HG03135 (cell line): ENCODE measurements at regions not wholly inside any gene's neighbourhood (a gene's known extent, or its start where the extent isn't known, plus 50 kb on each side); places are given as distances from the start of the nearest gene placed in this dataset.
"Not testable (repeated sequence)": the region's sequence is repeated elsewhere in the genome, so short reads cannot be mapped to it uniquely, and the experiment has no call there.

Experiments
- ATAC-seq: cut with Tn5 transposase; IDR thresholded peaks from one replicate; pipeline ENCODE4 v1.9.1; 2021; ENCODE audit warnings: mild to moderate bottlenecking, moderate library complexity; ENCODE audit not compliant: unreplicated experiment

GRCh38 chr10:10662716-10663408 is 354.8 kb upstream of the CELF2 start:
- no peak for ATAC-seq

GRCh38 chr10:10663622-10664021 is 354.1 kb upstream of the CELF2 start:
- ATAC-seq = no peak

DNA sequence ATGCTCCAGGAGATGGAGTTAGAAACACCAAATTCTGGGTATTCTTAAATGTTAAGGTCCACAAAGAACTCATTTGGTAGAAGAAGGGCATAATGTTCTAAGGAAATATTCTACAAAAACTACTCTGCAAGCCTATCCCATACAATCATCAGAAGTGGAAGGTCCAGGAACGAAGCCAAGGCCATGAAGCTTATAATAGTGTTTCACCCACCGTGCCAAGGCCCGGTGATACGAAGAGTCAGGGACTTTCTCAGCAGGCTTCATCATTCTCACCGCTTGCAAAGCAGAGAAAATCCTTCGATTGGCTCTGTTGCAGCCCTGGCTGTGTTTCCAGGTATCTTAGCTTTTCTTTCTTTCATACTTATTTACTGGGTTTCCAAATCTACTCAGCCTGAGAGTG is 351.9 kb upstream of the CELF2 start:
- ATAC-seq = no peak

- ATAC-seq = no peak
These were observed 350.2 kb upstream of the CELF2 start for GRCh38 chr10:10667466-10667865.

GRCh38 chr10:10676972-10677371 is 340.7 kb upstream of the CELF2 start:
- no peak for ATAC-seq

DNA sequence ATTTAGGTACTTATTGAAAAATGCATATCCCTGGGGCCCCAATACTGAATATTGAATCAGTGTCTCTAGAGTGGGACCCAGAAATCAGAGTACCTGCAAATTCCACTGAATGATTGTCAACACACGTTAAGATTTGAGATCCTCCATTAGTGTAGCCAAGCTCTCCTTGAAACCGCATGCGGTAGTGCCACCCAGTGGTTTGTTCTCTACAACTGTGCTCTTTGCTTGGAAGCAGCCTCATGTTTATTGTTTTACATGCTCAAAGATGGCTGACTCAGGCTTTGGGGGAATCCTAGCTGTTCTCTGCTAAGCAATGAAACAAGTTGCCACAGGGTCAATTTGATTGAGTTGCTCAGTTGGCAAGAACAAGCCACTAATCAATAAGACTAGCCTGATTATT is 340.2 kb upstream of the CELF2 start:
- ATAC-seq = peak; percentile 67

GRCh38 chr10:10680496-10680895 is 337.2 kb upstream of the CELF2 start:
- ATAC-seq = no peak

DNA sequence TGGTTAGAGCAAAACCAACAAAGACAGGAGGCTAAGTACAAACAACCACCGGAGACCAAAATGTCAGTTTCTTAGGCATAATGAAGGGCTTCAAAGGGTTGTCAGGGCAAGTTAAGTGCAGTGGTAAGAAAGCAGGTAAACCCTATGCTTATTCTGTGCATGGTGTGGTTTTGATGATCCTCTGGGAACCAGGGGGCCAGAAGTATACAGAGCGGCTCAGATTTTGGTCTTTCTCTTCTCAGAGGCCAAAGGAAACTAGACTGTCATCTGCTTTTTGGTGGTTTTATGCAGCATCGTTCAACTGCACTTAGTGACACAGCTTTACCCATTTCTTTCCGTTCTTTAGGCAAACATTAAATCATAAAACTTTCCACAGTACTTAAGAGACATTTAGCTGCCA is 332.7 kb upstream of the CELF2 start:
- ATAC-seq = no peak

- ATAC-seq = no peak
These were observed 332.1 kb upstream of the CELF2 start for GRCh38 chr10:10685566-10685965.

- no peak for ATAC-seq
These were observed 329.9 kb upstream of the CELF2 start for GRCh38 chr10:10687751-10688150.

GRCh38 chr10:10699427-10699826 is 318.2 kb upstream of the CELF2 start:
- no peak for ATAC-seq

GRCh38 chr10:10701084-10701611 is 316.5 kb upstream of the CELF2 start:
- ATAC-seq = no peak

DNA sequence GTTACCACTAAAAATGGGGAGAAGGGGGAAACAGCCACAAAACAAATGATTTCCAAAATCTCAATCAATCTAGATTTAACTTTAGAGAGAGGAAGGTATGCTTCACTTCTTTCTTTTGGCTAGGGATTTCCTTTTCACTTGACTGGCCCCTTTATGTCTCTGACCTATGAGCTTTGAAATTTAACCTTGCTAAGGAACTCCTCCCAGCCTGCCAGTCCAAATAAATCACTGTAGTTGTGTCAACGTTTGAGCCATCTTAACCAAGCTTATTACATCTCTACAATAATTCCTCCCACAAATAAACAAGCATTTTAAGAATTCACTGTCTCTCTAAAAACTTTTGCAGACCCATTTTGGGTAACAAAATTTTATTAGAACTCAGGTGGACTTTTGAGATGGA is 315.5 kb upstream of the CELF2 start:
- no peak for ATAC-seq

DNA sequence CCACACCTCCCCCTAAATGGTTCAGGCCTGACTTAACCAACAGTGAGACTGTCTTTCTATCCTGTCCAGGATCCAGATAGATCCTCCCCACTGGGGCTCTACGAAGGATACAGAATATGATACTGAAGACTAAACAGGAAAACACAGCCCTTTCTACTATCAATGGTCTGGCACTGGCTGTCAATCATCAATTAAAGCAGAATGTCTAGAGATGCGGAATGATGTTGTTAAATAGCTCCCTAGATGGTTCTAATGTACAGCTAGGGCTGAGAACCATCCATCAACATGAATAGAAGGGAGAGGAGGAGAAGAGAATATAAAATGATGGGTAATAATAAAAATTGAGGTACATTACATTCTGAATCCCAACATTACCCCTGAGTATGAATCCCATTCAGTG is 314.3 kb upstream of the CELF2 start:
- ATAC-seq = no peak

- ATAC-seq = no peak
These were observed 305.4 kb upstream of the CELF2 start for GRCh38 chr10:10712155-10712704.

DNA sequence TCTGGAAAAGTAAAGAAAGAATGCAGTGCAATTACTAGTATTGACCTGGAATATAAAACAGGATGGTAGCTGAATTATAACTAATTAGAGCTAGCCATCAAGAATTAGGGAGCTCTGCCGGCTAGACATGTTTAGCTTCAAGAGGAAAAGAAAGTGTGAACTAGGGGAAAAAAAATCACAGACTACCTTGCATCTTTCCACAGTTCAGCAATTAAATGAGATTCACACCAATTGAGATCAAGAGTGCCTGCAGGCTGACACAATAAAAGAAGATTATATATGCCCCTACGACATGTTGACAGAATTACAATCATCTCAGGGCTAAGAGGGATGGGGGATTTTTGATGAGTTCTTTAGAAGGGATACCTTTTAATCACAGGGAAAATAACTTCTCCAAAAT is 303.3 kb upstream of the CELF2 start:
- ATAC-seq = no peak

- ATAC-seq = no peak
These were observed 300.7 kb upstream of the CELF2 start for GRCh38 chr10:10716972-10717371.

DNA sequence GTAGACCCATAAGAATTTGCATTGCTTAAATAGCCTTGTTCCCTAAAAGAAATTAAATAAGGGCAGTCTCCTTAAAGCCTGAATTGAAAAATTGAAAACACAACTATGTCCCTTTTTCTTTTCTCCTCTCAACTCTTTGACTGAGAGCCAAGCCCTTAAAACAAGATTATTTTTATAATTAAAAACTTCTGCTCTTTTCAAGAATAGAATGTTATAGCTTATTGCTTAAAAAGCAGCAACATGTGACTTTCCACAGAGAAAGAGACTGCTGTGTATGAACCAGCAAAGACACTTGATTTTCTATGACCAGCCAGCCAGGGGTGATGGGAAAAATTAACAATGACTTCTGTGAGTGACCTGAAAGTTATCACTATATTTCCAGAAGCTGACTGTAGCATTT is 295.2 kb upstream of the CELF2 start:
- no peak for ATAC-seq

DNA sequence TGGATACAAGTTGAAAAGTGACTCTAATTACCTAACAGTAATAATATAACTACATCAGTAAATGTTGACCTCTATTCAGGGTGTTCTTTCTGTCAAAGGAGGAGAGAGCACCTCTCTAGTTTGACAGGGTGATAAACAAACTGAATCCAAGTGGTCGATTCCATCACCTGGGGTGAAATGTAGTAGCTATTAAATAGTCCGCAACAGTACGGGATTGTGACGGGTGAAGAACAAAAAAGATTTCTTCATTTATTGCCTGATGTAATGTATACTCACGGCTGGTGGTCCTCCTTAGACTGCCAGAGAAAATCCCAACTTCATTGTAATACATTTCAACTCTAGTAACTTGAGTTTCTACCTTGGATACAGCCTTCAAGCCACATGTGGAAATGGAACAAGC is 292.5 kb upstream of the CELF2 start:
- ATAC-seq = no peak

DNA sequence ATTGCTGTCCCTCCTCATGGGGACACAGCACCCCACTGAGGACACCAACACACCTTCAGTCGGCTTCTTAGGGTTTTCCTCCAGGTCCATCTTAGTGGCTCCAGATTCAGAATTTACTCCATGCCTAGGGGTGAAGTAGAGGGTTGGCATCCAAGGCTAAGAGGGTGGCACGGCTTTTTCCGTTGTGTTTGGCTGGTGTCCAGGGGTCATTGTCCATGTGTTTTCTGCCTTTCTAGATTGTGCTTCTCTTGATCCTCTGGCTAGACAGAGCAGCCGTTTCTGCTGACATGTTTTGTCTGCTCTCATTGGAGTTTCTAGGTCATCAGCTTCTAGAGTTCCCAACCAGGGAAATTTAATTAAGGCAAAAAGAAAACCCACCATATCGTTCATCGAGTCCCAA is 291.6 kb upstream of the CELF2 start:
- no peak for ATAC-seq

GRCh38 chr10:10727411-10727810 is 290.3 kb upstream of the CELF2 start:
- ATAC-seq = not testable (repeated sequence)

DNA sequence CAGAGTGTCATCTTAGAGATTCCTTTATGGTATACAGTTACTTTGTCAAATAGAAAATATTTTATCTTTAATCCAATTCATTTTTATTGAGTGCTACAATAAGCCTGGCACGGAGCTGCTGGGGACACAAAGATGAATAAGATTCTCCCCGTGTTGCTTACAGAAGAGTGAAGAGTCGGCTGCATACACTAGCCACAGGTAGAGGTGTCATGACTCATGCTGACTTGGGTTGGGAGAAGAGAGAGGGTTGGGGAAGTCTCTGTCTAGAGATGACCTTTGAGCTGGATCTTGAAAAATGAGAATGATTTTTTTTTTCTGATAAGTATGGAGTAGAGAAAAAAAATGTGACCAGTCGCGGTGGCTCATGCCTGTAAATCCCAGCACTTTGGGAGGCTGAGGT is 289.9 kb upstream of the CELF2 start:
- no peak for ATAC-seq
